Anterior cingulate cortex (tissue), 58 donors: ENCODE measurements at regions not wholly inside any gene's neighbourhood (a gene's known extent, or its start where the extent isn't known, plus 50 kb on each side); places are given as distances from the start of the nearest gene placed in this dataset.
"Not testable (repeated sequence)": the region's sequence is repeated elsewhere in the genome, so short reads cannot be mapped to it uniquely, and the experiment has no call there.

Source experiments
- DNase-seq, 58 donors: peaks; one replicate each; lab custom pipeline; 2025; lab: John Stamatoyannopoulos, UW

DNA sequence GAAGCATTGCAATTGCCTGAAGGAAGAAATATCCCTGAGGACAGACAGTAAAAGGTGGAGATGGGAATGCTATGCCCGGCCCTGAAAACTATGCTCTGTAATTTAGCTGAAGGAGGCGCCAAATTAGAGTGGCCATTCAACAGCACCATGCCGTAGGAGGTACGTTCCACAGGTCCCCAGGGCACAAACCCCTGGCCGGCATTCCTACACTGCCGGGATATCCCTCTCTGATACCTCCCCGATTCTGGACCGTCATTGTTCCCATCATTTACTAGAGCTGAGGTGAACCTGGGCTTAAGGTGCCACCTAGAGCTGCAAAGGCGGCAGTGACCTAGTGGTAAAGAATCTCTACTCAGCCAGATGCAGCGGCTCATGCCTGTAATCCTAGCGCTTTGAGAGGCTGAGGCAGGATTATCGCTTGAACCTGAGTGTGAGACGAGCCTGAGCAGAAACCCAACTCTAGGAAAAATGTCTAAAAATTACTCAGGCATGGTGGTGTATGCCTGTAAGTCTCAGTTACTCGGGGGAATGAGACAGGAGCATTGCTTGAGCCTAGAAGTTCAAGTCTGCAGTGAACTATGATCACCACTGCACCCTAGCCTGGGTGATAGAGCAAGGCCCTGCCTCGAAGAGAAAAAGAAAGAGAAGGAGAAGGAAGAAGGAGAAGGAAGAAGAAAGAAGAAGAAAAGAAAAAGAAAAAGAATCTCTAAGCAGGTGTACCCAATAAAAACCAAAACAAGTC is 53.0 kb upstream of the TNKS2 start:
- no peak for DNase-seq

GRCh38 chr10:91743465-91743864 is 54.8 kb upstream of the TNKS2 start:
- DNase-seq, result no peak

DNA sequence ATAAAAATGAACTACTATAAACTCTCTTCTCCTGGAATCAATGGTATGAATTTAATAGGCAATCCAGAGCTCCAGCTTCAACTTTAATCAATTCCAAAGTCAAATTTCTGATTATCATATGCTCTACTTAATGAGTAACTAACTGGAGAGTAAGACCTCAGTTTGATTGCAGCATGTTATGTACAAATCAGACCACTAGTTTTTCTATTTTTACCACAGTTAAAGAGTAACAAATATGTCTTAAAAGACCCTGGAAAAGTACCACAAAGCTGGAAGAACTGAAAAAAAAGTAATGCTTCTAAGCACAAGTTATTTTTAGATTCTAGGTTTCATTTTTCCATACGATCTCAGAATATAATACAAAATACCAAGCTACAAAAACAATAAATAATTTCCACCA is 56.0 kb upstream of the TNKS2 start:
- DNase-seq, result no peak

GRCh38 chr10:91741356-91741755 is 56.9 kb upstream of the TNKS2 start:
- no peak for DNase-seq

- DNase-seq, result no peak
Observed at GRCh38 chr10:91740353-91740924, 57.8 kb upstream of the TNKS2 start.

DNA sequence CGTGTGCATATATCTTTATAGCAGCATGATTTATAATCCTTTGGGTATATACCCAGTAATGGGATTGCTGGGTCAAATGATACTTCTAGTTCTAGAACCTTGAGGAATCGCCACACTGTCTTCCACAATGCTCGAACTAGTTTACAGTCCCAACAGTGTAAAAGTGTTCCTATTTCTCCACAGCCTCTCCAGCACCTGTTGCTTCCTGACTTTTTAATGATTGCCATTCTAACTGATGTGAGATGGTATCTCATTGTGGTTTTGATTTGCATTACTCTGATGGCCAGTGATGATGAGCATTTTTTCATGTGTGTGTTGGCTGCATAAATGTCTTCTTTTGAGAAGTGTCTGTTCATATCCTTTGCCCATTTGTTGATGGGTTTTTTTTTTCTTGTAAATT is 66.0 kb upstream of the TNKS2 start:
- not testable (repeated sequence) for DNase-seq

DNA sequence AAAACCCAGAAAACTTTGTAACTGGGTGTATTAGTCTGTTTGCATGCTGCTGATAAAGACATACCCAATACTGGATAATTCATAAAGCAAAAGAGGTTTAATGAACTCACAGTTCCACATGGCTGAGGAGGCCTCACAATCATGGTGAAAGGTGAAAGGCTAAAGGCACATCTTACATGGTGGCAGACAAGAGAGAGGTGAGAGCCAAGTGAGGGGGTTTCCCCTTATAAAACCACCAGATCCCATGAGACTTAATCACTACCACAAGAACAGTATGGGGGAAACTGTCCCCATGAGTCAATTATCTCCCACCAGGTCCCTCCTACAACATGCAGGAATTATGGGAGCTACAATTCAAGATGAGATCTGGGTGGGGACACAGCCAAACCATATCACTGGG is 68.9 kb upstream of the TNKS2 start:
- DNase-seq, result not testable (repeated sequence)

DNA sequence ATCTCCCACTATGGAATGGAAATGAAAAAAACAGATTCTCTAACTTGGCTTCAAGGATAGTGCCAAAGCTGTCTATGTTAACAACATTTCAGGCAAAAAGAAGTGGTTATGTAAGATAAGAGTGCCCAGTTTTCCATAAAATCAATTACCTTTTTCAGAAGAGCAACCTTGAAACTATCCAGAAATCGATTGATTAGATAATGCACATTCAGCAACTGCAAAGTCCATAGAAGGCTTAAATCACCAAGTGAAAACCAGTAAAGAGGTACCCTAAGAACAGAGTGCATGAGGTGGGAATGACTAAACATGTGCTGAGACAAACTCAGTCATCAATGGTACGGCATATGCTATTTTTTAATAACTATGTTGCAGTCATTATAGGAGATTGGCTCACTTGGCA is 71.9 kb upstream of the TNKS2 start:
- DNase-seq, result no peak

- no peak for DNase-seq
Observed at GRCh38 chr10:91724933-91725332, 73.3 kb upstream of the TNKS2 start.

DNA sequence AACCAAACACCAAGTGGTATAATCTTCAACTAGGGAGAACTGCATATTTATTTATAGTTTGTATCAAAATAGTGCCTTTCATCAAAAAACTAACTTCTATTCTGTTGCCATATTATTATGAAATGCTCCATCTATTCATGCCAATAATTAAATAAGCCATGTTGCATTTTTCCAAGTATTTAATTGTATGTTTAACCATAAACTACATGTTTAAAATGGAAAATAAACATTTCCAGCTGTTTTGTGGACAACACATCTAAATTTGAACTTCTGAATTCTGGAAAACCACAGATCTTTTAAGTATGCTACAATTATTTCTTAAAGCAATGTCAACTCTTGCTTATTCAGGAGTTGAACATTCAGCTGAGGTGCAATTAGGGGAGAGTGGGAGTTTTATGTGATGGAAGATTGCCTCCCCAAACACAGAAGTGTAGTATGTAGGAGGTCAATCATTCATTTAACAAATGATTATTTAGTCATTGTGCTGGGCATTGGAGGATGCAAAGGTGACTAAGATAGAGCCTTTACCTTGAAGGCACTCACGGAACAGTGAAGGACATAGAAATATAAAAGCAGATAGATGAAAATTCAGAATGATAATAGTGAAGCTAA is 80.7 kb upstream of the PPP1R3C start:
- no peak for DNase-seq

GRCh38 chr10:91711885-91712680 is 79.2 kb upstream of the PPP1R3C start:
- no peak for DNase-seq

DNA sequence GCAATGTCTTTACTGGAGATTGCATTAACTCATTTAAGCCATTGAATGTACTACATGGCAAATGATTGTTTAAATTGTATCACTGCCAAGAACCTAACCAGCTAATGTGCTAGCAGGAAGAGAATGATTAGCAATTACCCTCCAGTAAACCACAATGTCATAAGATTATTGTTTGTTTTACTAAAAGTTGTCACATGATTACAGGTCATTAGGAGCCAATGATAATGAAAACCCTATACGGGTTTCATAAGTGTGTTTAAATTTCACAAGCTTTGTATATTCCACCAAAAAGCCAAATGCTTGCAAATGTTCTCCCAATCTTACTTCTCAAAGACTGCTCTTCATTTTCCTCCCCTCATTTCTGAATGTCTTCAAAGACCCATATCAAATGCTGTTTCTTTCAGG is 76.5 kb upstream of the PPP1R3C start:
- DNase-seq, result no peak

- no peak for DNase-seq
Observed at GRCh38 chr10:91708174-91708861, 75.4 kb upstream of the PPP1R3C start.

DNA sequence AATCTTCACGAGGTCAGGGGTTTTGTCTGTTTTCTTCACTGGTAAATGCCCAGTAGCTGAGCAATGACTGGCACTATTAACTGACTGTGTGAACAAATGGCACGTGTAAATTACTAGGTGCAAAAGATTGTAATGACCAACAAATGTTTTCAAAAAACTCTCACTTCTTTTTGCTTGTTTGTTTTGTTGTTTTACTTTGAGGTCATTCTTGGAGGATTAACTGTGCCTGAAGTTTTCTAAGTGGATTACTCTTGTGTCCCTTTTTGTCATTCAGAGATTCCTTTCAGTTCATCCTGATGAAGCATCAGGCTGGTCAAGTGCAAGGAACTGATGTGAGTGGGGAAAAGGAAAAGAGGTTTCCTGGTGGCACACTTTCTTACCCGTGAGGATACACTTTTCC is 74.4 kb upstream of the PPP1R3C start:
- DNase-seq, result no peak

- DNase-seq, result no peak
Observed at GRCh38 chr10:91705948-91706670, 73.2 kb upstream of the PPP1R3C start.

GRCh38 chr10:91702620-91703019 is 69.7 kb upstream of the PPP1R3C start:
- DNase-seq, result no peak

GRCh38 chr10:91700788-91701444 is 68.0 kb upstream of the PPP1R3C start:
- no peak for DNase-seq

DNA sequence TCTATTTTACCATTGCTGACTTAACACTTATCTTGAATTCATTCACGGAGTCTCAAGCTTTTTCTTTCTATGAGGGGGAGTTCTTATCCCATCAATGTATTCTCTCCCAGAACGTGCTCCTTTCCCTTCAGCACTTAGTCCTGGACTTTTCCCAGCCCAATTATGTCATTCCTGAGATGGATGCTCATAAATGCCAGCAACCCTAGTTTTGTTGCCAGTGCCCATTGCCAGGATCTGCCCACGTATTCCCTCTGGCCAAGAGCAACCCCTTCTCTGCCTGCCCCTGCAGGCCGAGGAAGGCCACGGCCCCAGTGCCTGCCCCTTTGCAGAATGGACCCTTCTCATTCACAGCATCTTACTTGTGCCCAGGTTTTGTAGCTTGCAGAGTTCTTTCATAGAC is 67.4 kb upstream of the PPP1R3C start:
- DNase-seq, result no peak

DNA sequence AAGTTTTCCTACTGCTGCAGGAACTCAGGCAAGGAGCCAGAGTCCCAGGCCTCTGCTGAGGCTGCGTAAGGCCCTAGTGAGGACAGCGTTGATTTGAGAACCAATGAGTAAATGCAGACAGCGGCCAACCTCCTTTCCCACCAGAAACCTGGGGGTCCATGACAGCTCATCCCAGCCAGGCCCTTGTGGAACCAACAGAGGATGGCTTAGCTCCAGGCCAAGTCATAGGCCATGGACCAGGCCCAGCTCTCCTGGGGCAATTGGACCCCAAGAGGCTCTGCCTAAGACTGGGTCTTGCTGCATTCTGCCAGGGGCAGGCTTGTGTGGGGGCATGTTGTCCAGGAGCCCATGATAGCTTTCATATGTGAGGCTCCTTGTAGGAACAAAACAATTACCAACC is 65.4 kb upstream of the PPP1R3C start:
- no peak for DNase-seq
